GM12875 (cell line): ENCODE measurements at regions not wholly inside any gene's neighbourhood (a gene's known extent, or its start where the extent isn't known, plus 50 kb on each side); places are given as distances from the start of the nearest gene placed in this dataset.

ENCODE experiments used
- H3K4me3 ChIP-seq: one replicate; pipeline ENCODE4 v1.5.1; 2011; ENCODE audit warnings: low read depth, low read length, control low read depth
- CTCF ChIP-seq: IDR thresholded peaks from 2 replicates; pipeline ENCODE4 v1.5.1; 2011; ENCODE audit warnings: low read depth, mild to moderate bottlenecking, control low read depth, inconsistent platforms, low read length, moderate library complexity, borderline replicate concordance; ENCODE audit not compliant: insufficient read depth

- H3K4me3 ChIP-seq = no peak overlapping the region
- TF ChIP-seq CTCF = no peak
Observed at GRCh38 chr17:74041869-74042640, 161.4 kb upstream of the RPL38 start.

GRCh38 chr17:74042744-74043486 is 160.6 kb upstream of the RPL38 start:
- TF ChIP-seq CTCF = no peak
- no peak overlapping the region for H3K4me3 ChIP-seq

- no peak for TF ChIP-seq CTCF
Observed at GRCh38 chr17:74043976-74044375, 159.5 kb upstream of the RPL38 start.

GRCh38 chr17:74045608-74046280 is 157.7 kb upstream of the RPL38 start:
- TF ChIP-seq CTCF = no peak
- H3K4me3 ChIP-seq = no peak overlapping the region

More at GRCh38 chr17:74043976-74044375, 159.5 kb upstream of the RPL38 start:
- H3K4me3 ChIP-seq = no peak overlapping the region

GRCh38 chr17:74049167-74049966 is 154.1 kb upstream of the RPL38 start:
- no peak for TF ChIP-seq CTCF
- no peak overlapping the region for H3K4me3 ChIP-seq

GRCh38 chr17:74049967-74050458 is 153.5 kb upstream of the RPL38 start:
- no peak for TF ChIP-seq CTCF
- H3K4me3 ChIP-seq = no peak overlapping the region
